ENCODE measurements at regions not wholly inside any gene's neighbourhood (a gene's known extent, or its start where the extent isn't known, plus 50 kb on each side); places are given as distances from the start of the nearest gene placed in this dataset.

- no peak overlapping the region for H2AFZ ChIP-seq
- H3K27me3 ChIP-seq (ENCODE audit: control insufficient read depth, insufficient read depth, low read length), result no peaks in the 10 kb centered on the region
- TF ChIP-seq, protein P1, sequence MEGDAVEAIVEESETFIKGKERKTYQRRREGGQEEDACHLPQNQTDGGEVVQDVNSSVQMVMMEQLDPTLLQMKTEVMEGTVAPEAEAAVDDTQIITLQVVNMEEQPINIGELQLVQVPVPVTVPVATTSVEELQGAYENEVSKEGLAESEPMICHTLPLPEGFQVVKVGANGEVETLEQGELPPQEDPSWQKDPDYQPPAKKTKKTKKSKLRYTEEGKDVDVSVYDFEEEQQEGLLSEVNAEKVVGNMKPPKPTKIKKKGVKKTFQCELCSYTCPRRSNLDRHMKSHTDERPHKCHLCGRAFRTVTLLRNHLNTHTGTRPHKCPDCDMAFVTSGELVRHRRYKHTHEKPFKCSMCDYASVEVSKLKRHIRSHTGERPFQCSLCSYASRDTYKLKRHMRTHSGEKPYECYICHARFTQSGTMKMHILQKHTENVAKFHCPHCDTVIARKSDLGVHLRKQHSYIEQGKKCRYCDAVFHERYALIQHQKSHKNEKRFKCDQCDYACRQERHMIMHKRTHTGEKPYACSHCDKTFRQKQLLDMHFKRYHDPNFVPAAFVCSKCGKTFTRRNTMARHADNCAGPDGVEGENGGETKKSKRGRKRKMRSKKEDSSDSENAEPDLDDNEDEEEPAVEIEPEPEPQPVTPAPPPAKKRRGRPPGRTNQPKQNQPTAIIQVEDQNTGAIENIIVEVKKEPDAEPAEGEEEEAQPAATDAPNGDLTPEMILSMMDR (IDR thresholded peaks at IDR 0.05), result no peak
- no peaks in the 10 kb centered on the region for H3K79me2 ChIP-seq
- H3K27ac ChIP-seq, result no peak overlapping the region
- no peaks in the 10 kb centered on the region for H3K36me3 ChIP-seq (ENCODE audit: control insufficient read depth, insufficient read depth, low read length)
- no peak overlapping the region for H3K4me3 ChIP-seq (ENCODE audit: low read depth, low read length)
- H3K4me2 ChIP-seq (ENCODE audit: low read length), result no peak overlapping the region
- H3K9ac ChIP-seq, result no peak overlapping the region
- no peaks in the 10 kb centered on the region for H3K4me1 ChIP-seq
- no peaks in the 10 kb centered on the region for H3K9me3 ChIP-seq (ENCODE audit: control insufficient read depth, low read length)
Observed at GRCh38 chr12:88314706-88315105, 172.6 kb downstream of the TMTC3 start.

GRCh38 chr12:88318726-88319125 is 176.6 kb downstream of the TMTC3 start:
- Histone ChIP-seq H3K4me2 (ENCODE audit: low read length) (no peak overlapping the region), H3K36me3 (ENCODE audit: control insufficient read depth, insufficient read depth, low read length) (no peaks in the 10 kb centered on the region), H3K9me3 (ENCODE audit: control insufficient read depth, low read length) (no peaks in the 10 kb centered on the region), H3K27me3 (ENCODE audit: control insufficient read depth, insufficient read depth, low read length) (no peaks in the 10 kb centered on the region), H3K4me1 (no peaks in the 10 kb centered on the region), H3K9ac (no peak overlapping the region), H3K79me2 (no peaks in the 10 kb centered on the region), H3K4me3 (ENCODE audit: low read depth, low read length) (no peak overlapping the region), H3K27ac (no peak overlapping the region), H2AFZ (no peak overlapping the region)
- TF ChIP-seq, protein P1 (IDR thresholded peaks at IDR 0.05), result no peak

GRCh38 chr12:88325076-88325815 is 183.1 kb downstream of the TMTC3 start:
- H3K4me3 ChIP-seq (ENCODE audit: low read depth, low read length), result no peak overlapping the region
- no peaks in the 10 kb centered on the region for H3K79me2 ChIP-seq
- no peaks in the 10 kb centered on the region for H3K9me3 ChIP-seq (ENCODE audit: control insufficient read depth, low read length)
- H3K27me3 ChIP-seq (ENCODE audit: control insufficient read depth, insufficient read depth, low read length), result no peaks in the 10 kb centered on the region
- H2AFZ ChIP-seq, result no peak overlapping the region
- H3K4me2 ChIP-seq (ENCODE audit: low read length), result no peak overlapping the region
- peak overlapping the region; percentile 34 for H3K27ac ChIP-seq
- no peaks in the 10 kb centered on the region for H3K36me3 ChIP-seq (ENCODE audit: control insufficient read depth, insufficient read depth, low read length)
- no peaks in the 10 kb centered on the region for H3K4me1 ChIP-seq
- TF ChIP-seq, protein P1 (IDR thresholded peaks at IDR 0.05), result no peak
- H3K9ac ChIP-seq, result no peak overlapping the region

GRCh38 chr12:88325816-88326189 is 183.7 kb downstream of the TMTC3 start:
- Histone ChIP-seq H3K79me2 (no peaks in the 10 kb centered on the region), H3K9me3 (ENCODE audit: control insufficient read depth, low read length) (no peaks in the 10 kb centered on the region), H3K9ac (no peak overlapping the region), H3K4me1 (no peaks in the 10 kb centered on the region), H2AFZ (no peak overlapping the region), H3K4me2 (ENCODE audit: low read length) (no peak overlapping the region), H3K4me3 (ENCODE audit: low read depth, low read length) (no peak overlapping the region), H3K27ac (peak overlapping the region; percentile 34), H3K27me3 (ENCODE audit: control insufficient read depth, insufficient read depth, low read length) (no peaks in the 10 kb centered on the region), H3K36me3 (ENCODE audit: control insufficient read depth, insufficient read depth, low read length) (no peaks in the 10 kb centered on the region)
- TF ChIP-seq, protein P1 (IDR thresholded peaks at IDR 0.05), result no peak

DNA sequence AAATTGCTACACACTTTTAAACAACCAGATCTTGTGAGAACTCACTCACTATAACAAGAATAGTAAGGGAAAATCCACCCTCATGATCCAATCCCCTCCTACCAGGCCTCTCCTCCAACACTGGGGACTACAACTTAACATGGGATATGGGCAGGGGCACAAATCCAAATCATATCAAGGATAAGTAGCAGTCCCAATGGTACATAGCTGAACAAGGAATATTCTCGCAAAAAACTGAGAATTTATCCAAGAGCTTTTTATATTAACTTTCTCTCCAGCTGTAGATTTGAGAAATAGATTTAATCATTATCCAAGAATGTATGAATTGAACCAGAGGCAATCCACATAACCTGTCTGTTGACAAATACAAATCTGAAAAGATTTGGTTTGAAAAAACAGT is 185.2 kb downstream of the TMTC3 start:
- Histone ChIP-seq H2AFZ (no peak overlapping the region), H3K4me1 (no peaks in the 10 kb centered on the region), H3K36me3 (ENCODE audit: control insufficient read depth, insufficient read depth, low read length) (no peaks in the 10 kb centered on the region), H3K27ac (no peak overlapping the region), H3K79me2 (no peaks in the 10 kb centered on the region), H3K4me2 (ENCODE audit: low read length) (no peak overlapping the region), H3K9ac (no peak overlapping the region), H3K4me3 (ENCODE audit: low read depth, low read length) (no peak overlapping the region), H3K9me3 (ENCODE audit: control insufficient read depth, low read length) (no peaks in the 10 kb centered on the region), H3K27me3 (ENCODE audit: control insufficient read depth, insufficient read depth, low read length) (no peaks in the 10 kb centered on the region)
- TF ChIP-seq, protein P1 (IDR thresholded peaks at IDR 0.05), result no peak

Data from parathyroid adenoma (tissue), 2 donors.